ENCODE measurements at regions not wholly inside any gene's neighbourhood (a gene's known extent, or its start where the extent isn't known, plus 50 kb on each side); places are given as distances from the start of the nearest gene placed in this dataset.

DNA sequence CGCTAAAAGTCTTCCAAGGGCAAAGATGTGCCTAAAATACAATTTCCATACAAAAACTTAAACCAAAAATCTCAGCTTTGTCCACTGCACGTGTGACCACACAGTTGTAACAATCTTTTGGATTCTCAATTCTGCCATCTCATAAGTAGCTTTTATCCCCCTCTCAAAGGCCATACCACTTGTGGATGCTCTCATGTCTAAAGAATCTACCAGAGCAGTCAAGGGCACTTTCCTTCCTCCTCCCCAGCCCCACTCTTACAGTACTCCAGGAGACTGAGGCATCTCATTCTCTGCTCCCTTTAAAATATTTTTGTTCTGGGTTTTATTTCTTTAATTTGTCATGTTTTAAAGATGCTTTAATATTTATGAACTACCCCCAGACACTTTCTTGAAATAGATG, 102.3 kb upstream of the PFN2 start:
- TF ChIP-seq BHLHE40 (IDR thresholded peaks at IDR 0.05; ENCODE audit: borderline replicate concordance in 1 of 2, low read depth in 2 of 2, low read length in 1 of 2) (no peak), POLR2A (IDR thresholded peaks at IDR 0.05; ENCODE audit: low read depth, low read length) (no peak), JUNB (IDR thresholded peaks at IDR 0.05) (no peak), ETV6 (conservative IDR thresholded peaks at IDR 0.05 in 1 of 2, IDR thresholded peaks at IDR 0.05 in 1 of 2; ENCODE audit: borderline replicate concordance in 1 of 2, low read depth in 1 of 2) (no peak), CHD4 (IDR thresholded peaks at IDR 0.05) (no peak), SUZ12 (IDR thresholded peaks at IDR 0.05; ENCODE audit: unreplicated experiment) (no peak), ESRRA (IDR thresholded peaks at IDR 0.05; ENCODE audit: low read length) (no peak)
- TF ChIP-seq, protein P1, sequence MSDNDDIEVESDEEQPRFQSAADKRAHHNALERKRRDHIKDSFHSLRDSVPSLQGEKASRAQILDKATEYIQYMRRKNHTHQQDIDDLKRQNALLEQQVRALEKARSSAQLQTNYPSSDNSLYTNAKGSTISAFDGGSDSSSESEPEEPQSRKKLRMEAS (IDR thresholded peaks at IDR 0.05; ENCODE audit: low read depth, low read length), result no peak
- TF ChIP-seq, protein P2, sequence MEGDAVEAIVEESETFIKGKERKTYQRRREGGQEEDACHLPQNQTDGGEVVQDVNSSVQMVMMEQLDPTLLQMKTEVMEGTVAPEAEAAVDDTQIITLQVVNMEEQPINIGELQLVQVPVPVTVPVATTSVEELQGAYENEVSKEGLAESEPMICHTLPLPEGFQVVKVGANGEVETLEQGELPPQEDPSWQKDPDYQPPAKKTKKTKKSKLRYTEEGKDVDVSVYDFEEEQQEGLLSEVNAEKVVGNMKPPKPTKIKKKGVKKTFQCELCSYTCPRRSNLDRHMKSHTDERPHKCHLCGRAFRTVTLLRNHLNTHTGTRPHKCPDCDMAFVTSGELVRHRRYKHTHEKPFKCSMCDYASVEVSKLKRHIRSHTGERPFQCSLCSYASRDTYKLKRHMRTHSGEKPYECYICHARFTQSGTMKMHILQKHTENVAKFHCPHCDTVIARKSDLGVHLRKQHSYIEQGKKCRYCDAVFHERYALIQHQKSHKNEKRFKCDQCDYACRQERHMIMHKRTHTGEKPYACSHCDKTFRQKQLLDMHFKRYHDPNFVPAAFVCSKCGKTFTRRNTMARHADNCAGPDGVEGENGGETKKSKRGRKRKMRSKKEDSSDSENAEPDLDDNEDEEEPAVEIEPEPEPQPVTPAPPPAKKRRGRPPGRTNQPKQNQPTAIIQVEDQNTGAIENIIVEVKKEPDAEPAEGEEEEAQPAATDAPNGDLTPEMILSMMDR (IDR thresholded peaks at IDR 0.05 in 2 of 3, conservative IDR thresholded peaks at IDR 0.05 in 1 of 3; ENCODE audit: control insufficient read depth in 2 of 3, extremely low read depth in 1 of 3, insufficient read depth in 1 of 3, low read depth in 3 of 3, low read length in 3 of 3), result no peak
- TF ChIP-seq, protein P3, sequence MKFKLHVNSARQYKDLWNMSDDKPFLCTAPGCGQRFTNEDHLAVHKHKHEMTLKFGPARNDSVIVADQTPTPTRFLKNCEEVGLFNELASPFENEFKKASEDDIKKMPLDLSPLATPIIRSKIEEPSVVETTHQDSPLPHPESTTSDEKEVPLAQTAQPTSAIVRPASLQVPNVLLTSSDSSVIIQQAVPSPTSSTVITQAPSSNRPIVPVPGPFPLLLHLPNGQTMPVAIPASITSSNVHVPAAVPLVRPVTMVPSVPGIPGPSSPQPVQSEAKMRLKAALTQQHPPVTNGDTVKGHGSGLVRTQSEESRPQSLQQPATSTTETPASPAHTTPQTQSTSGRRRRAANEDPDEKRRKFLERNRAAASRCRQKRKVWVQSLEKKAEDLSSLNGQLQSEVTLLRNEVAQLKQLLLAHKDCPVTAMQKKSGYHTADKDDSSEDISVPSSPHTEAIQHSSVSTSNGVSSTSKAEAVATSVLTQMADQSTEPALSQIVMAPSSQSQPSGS (IDR thresholded peaks at IDR 0.05; ENCODE audit: low read length), result no peak
